HG02759 (cell line): ENCODE measurements at regions not wholly inside any gene's neighbourhood (a gene's known extent, or its start where the extent isn't known, plus 50 kb on each side); places are given as distances from the start of the nearest gene placed in this dataset.

Experiments used
- ATAC-seq: cut with Tn5 transposase; IDR thresholded peaks from one replicate; pipeline ENCODE4 v1.9.1; 2021; ENCODE audit warnings: mild to moderate bottlenecking, moderate library complexity; ENCODE audit not compliant: unreplicated experiment

DNA sequence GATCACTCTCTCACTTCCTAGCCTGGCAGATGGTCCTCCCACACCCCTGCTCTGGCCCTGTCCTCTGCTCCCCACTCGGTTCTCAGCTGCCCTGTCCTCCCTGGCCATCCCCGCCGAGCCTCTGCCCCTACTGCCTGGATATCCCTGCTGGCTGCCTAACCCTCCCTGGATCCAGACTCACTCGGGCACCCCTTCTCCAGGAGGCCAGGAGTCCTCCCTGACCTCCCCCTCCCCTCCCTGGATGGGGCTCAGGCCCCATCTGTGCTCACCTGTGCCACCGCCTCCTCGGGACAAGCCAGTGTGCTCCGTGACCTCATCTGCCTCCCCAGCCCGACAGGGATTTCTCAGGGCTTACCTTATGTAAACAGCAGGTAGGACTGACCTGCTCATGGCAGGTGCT, 406.1 kb downstream of the TCERG1L start:
- no peak for ATAC-seq

DNA sequence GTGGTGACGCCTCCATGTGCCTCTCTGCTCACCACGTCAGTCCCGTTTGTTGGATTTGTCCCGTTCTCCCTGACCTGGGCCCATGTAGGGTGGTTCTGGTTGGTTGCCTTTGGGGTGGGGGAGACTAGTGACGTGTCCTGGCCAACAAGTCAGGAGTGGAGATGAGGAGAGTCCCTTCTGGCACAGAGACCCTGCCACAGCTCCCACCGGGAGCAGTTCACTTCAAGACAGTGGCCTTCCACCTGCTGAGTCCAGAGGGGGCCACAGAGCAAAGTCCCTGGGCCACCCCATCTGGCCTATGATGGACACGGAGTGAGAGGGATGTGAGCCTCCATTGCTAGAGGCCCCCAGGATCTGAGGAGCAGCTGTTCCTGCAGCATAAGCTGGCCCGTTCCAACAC, 405.6 kb downstream of the TCERG1L start:
- ATAC-seq = no peak

DNA sequence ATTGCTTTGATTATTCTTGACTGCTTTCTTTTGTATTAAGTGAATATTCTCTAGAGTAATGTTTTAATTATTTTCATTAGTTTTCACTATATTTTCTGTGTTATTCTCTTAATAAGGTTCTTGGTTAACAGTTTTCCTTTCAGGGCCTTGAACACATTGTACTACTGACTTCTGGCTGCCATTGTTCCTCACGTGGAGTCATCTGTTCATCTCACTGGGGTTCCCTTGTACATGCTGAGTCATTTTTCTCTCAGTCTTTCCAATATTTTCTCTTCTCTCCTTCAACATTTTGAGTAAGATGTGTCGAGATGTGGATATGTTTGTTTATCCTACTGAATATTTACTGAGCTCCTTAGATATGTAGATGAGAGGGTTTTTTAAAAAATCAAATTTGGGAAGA, 400.7 kb downstream of the TCERG1L start:
- no peak for ATAC-seq

DNA sequence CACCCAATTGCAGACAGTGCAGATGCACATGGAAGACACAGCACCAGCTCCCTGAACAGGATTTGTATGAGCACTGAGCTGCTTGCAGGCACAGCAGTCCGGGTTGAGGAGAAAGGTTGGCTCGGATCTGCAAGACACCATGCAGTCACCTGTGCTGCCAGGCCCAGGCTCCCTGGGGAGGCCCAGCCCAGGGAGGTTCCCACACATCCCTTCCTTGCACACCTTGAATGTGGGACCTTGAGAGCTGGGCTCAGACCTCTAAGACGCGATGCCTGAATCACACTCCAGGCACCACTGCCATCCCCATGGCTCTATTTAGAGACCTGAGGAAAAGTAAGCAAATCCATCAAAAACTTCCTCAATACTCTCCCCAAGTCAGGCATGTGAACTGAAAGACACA, 397.7 kb downstream of the TCERG1L start:
- ATAC-seq = no peak

DNA sequence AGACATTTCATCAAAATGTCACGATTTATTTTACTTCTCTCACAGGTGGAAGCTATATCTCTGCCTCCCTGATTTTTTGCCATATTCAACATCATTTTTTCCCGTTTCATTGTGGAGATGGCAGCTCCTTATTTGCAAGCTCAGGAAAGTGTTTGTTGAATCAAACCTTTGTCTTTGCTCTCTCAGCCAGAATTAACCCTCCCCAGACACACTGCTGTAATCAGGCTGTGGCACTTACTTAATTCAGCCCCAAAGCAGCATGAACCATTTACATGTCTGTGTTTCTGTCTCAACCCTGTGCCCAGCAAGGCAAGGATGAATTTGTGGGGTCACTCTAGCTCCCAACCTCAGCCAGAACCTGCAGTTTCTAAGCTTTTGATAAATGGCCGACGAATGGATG, 397.2 kb downstream of the TCERG1L start:
- ATAC-seq = no peak

DNA sequence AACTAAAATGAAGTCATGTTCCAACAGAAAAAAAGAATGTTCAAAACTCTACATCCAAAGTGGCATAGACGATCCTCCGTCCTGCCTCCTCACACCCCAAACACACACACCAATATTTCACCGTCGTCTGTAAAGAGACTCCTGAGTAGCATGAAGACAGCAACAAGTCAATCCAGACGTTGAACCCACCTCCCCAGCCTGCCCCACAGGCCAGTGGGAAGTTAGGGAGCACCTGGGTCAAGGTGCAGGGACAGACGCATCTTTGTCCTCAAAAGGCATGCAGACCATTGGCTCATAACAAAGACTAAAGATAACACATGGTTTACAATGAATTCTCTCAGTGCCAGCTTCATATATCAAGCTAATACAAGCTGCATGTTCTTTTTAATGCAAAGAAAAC, 396.5 kb downstream of the TCERG1L start:
- no peak for ATAC-seq

DNA sequence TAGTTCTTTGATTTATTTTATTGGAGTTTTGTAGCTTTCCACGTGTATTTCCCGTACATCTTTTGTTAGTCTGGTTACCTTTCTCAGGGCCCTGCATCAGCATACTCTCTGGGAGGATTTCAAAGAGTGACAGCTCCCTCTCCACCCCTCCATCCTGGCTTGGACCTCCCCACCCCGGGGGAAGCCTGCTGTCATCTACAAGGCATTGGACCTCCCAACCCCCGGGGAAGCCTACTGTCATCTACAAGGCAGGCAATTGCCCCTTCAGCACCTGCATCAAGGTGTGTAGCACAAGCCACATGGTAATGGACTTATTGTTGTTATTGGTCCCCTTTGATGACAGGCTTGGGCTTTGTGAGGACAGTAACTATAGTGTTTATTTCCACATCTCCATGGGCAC, 390.1 kb downstream of the TCERG1L start:
- ATAC-seq = no peak

DNA sequence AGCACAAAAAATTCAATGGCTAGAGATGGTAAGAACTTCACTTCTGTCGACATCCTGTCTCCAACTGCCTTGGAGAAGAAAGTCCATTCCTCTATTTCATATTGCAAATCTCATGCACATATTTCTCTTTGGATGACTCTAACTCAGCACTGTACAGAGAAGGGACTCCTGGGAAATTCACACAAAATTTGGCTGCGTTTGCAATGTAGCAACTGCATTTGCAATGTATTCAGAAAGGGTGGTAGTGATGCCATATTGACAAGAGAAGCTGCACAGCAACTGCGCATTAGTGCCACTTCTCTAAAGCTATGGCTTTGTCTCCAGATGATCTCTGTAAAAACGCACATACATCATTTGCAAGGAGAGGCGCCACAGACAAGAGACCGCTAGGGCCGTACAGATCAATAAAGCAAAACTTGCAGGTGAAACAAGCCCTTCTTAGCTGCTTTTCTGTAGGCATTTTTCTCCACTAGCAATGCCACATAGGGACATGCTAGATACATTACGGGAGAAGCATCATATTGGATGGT, 389.5 kb downstream of the TCERG1L start:
- ATAC-seq = no peak

DNA sequence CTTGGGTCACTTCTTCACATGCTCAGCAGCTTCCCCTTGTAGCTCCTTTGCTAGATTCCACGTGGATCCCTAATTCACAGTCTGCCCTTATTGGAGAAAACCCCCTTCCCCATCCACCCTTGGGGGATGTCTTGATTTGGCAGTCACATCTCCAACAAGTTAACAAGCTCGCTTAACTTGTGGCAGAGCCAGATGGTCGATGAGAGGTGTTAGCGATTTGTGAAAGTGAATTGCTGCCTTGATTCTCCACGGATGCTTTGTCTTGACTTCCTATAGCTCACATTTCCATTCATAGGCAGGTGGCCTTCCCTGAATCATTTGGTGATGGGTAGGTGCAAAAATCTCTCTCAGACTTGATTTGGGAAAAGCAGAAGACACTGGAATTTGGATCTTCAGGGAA, 387.9 kb downstream of the TCERG1L start:
- no peak for ATAC-seq

DNA sequence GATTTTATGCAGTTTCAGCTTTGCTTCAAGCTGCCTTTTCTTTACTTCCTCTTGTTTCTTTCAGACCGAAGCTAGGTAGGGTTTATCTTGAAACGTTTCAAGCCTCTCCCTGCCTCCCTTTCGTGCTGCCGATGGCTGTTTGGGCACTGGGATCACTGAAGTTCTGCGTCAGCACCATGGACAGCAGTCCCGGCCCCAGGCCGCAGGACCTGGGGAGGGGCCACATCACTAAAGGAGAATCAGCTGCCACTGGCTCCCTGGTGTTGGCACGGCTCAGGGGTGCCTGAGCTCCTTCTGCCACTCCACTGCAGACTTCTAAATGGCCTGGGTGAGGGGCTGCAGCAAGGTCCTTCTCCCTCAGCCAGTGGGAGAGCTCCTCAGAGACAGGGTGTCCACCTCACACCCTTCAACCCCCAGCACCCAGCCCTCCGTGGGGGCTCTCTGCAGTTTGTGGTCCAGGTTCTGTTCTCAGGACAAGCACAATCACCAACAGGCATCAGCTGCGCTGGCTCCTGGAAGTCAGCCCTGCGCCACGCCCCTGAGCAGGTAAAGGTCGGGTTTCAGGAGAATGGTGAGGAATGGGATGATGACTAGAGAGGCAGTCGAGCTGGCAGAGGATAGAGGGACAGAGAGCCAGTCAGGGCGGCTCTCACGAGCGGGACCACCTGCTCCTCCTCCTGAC, 387.2 kb downstream of the TCERG1L start:
- ATAC-seq = no peak

DNA sequence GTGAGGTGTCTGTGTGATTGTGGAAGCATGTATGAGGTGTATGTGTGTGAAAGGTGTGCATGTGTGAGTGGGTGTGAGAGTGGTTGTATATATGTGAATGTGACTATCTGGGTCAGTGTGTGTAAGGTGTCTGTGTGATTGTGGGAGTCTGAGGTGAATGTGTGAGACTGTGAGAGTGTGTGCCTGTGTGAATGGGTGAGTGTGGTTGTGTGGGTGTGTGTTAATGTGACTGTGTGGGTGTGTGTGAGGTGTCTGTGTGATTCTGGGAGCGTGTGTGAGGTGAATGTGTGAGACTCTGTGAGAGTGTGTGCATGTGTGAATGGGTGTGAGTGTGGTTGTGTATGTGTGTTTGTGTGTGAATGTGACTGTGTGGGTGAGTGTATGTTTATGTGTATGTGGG, 385.1 kb downstream of the TCERG1L start:
- ATAC-seq = no peak

DNA sequence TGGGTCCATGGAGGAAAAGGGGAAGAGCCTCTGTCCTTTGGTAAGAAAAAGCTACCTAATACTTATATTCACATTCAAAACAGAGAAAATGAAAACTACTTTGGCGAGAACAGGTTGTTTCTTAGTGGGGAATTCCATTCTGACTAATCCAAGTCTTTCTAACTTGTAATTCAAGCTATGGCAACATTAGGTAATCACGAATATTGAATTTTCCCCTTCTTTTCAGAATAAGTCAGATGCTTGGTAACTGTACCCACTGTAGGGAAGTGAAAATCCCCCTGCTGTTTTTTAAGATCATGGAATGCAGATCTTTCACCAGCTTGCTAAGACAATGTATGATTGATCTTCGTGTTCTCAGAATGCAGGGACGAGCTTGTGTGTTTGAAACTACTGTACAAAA, 384.4 kb downstream of the TCERG1L start:
- ATAC-seq = no peak

DNA sequence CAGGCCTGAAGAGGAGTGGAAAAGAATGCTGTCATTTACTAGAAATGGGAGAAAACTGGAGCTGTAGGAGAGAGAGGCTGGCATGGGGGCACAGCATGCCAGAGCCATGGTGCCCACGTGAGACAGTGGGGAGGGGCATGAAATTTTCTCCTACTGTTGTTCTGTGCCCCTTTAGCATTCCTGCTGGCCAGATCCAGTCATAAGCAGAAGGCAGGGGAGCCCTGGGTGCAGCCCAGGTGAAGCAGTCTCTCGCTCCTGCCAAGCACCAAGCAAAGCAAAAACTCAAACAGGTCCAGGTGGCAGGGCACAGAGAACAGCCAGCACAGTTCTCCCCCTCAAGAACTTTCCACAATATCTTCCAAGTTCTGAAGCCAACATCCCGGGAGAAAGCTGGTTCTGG, 383.2 kb downstream of the TCERG1L start:
- ATAC-seq = no peak

DNA sequence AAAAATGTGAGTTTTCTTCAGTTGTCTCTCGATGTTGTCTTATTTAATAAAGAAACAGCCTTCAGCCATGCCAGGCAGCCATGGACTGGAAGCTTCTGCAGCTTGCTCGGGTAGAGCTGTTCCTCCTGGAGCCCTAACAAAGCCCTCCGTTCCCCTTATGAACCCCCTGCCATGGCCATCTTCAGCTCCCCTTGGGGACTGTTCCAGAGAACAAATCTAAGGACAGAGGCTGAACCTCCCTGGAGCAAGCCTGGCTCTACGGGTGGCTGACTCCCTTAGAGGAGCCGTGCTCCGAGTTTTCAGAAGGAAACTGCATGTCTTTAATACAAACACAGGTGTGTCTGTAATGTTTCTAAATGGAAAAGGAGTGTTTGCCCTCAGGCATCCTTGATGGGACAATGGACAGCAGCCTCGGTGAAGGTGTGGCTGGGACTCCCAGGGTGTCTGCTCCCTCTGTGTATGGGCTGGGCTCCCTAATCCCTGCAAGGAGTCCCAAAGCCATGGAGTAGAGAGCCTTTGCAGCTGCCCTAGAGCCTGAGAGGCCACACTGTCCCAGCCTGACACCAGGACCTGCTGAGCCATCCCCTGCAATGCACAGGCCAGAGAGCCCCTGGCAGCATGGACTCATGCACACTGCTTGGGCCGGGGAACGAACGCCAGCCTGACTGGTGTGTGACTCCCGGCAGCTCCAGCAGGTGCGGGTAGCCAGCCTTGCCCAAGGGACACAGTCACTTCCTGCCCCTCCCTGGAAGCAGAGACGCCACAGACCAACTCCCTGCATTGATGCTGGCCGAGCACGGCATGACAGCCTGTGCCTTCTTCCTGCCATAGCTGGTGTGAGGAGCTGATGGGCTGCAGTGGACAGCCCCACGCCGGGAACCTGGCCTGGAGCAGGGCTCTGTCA, 381.8 kb downstream of the TCERG1L start:
- ATAC-seq = no peak

DNA sequence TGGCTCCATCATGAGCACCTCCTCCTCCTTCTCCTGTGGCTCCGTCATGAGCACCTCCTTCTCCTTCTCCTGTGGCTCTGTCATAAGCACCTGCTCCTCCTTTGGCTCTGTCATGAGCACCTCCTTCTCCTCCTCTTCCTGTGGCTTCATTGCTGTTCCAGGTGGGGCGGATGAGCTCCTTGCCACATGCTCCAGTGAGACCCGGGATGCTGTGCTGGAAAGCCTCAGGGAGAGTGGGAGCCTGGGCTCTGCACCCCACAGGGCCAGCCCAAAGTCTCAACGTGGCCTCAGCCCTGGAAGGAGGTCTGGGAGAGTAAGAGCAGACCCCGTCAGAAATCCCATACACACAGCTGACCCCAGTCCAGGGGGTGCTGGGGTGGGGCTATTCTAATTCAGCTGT, 380.7 kb downstream of the TCERG1L start:
- no peak for ATAC-seq

DNA sequence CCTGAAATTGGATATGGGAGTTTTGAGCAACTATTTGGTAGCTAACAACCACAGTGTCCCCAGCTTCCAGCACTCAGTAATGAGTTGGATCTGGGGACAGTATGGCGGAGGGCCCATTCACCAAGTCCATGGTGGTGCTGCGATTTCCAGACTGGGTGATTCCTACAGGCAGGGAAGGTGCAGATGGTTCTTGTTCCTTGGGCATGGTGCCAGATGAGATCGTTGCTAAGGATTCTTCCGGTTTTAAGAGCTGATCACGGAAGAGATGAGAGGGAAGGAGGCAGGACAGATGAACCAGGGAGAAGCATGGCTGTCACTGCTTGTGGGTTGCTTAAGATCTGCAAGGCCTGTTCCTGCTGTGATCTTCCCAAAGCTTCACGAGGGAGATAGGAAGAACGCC, 380.3 kb downstream of the TCERG1L start:
- ATAC-seq = no peak

DNA sequence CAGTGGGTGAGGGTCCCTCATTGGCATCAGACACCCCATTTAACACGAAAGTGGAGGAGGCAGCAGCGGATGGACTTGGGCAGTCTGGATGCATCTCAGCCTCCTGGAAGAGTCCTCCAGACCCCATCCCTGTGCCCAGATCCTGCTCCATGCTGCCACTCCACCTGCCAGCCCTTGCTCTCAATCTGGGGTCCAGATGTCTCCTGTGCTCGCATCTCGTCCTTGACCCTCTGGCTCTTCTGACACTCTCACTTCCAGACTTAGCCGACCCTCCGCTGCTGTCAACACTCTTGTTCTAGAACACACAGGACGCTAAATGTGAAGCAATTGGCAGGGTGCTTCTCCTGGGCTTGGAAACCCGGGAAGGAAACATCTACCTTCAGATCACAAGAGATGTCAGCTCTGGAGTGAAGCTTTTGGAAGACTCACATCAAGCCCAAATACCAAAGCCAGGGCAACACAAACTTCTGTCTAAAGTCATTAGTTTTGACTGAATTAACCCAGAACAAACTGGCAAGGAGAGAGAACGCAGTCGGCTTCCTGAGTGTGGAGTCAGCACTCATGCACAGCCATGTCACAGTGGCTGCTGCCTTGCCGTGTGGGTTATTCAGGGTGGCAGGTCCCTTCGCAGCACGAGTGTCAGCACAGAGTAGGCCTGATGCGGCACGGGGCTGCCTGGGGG, 379.1 kb downstream of the TCERG1L start:
- ATAC-seq = no peak

DNA sequence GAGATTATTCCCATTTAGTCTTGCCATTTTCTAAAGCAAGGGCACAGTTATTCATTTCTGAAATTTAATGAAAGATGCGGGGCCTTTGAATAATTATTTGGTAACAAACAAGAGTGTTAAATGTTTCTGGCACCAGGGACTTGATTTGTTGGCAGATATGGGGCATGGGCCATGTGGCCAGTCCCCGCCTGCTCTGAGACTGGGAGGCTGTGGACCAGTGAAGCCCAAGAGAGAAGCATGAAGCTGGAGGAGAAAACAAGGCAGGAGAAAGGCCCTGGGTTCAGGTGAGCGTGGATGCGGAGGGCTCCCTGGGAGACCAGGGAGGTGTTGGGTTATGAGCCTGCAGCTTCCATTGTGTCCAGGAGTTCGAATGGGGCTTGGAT, 378.5 kb downstream of the TCERG1L start:
- no peak for ATAC-seq

DNA sequence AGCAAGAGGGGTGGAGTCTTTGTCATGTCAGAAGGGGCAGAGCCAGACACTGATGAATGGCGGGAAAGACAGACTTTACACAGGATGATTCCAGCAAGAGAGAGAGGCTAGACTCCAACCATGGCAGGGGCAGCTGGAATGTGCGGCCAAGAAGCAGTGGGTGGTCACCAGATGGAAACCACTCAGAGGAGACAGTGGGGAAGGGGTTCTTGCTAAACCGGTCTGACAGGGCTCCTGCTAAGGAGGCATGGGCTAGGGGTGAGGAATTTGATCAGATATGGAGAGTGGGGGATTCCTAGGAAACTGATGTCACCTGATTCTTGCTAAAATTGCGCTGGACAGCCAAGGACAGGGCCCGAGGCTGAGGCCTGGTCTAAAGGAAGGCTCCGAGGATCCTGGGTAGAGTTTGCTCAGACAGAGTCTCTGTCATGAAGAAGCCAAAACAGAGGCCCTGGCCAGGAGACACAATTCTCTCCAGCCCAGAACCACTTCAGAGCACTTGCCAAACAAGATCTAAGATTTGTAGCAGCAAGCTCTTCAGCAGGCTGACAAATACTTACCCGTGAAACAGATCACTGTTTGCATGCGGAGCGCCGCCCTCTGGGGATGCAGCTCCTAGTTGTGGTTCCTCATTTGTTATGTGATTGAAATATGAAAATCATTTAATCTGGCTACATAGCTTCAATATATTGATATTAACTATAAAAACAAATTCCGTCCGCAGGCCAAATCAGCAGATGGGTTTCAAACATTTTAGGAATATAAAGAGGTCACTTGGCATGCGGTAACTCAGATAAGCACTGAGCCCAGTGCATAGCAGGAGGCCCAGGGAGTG, 377.0 kb downstream of the TCERG1L start:
- ATAC-seq = no peak

DNA sequence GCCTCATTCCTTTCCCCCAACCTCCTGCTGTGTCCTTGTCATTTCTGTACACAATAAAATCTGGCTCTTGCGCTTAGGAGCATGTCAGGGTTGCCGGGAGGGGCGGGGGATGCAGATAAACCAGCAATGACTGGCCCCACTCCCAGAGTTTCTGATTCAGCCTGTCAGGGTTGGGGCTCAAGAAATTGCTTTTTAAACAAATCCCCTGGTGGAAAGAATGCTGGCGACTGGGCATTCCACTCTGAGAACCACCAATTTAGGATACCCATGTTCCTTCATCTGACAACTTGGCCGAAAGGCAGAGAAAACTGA, 376.4 kb downstream of the TCERG1L start:
- ATAC-seq = no peak
